C4-2B (cell line): ENCODE measurements at regions not wholly inside any gene's neighbourhood (a gene's known extent, or its start where the extent isn't known, plus 50 kb on each side); places are given as distances from the start of the nearest gene placed in this dataset.

Experiments
- ZFX ChIP-seq: fragments of 450-650 bp; IDR thresholded peaks from 2 replicates; pipeline ENCODE4 v1.6.1; 2017
- TF ChIP-seq, protein P1 (sequence below): fragments of 450-650 bp; conservative IDR thresholded peaks from 2 replicates; pipeline ENCODE4 v1.5.1; 2017; ENCODE audit warnings: mild to moderate bottlenecking

GRCh38 chr1:96968983-96969382 is 247.4 kb downstream of the PTBP2 start:
- TF ChIP-seq, protein P1, sequence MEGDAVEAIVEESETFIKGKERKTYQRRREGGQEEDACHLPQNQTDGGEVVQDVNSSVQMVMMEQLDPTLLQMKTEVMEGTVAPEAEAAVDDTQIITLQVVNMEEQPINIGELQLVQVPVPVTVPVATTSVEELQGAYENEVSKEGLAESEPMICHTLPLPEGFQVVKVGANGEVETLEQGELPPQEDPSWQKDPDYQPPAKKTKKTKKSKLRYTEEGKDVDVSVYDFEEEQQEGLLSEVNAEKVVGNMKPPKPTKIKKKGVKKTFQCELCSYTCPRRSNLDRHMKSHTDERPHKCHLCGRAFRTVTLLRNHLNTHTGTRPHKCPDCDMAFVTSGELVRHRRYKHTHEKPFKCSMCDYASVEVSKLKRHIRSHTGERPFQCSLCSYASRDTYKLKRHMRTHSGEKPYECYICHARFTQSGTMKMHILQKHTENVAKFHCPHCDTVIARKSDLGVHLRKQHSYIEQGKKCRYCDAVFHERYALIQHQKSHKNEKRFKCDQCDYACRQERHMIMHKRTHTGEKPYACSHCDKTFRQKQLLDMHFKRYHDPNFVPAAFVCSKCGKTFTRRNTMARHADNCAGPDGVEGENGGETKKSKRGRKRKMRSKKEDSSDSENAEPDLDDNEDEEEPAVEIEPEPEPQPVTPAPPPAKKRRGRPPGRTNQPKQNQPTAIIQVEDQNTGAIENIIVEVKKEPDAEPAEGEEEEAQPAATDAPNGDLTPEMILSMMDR, result no peak
- TF ChIP-seq ZFX, result no peak
